GM23338 (cell line): ENCODE measurements at regions not wholly inside any gene's neighbourhood (a gene's known extent, or its start where the extent isn't known, plus 50 kb on each side); places are given as distances from the start of the nearest gene placed in this dataset.

Experiments used
- ATAC-seq: fragments of 200-7000 bp; cut with Tn5 transposase; 3 replicates; pipeline ENCODE4 v1.9.1; 2020
- DNase-seq: peaks from one replicate; pipeline ENCODE4 v3.0.0-alpha.2; 2015; ENCODE audit warnings: low spot score
- H2AFZ ChIP-seq: fragments of 200-600 bp; sonication (generic); 2 replicates; pipeline ENCODE4 v1.8.0; 2016; ENCODE audit warnings: antibody characterized with exemption, mild to moderate bottlenecking, moderate library complexity
- H3F3A ChIP-seq: fragments of 200-600 bp; sonication (generic); replicated peaks from 2 replicates; pipeline ENCODE4 v1.8.0; 2017; ENCODE audit warnings: antibody characterized with exemption, mixed run types, low read depth
- H3K27ac ChIP-seq: fragments of 200-600 bp; sonication (generic); 2 replicates; pipeline ENCODE4 v1.6.1; 2016; ENCODE audit warnings: low read depth
- H3K27me3 ChIP-seq: fragments of 200-600 bp; sonication (generic); 2 replicates; pipeline ENCODE4 v1.8.0; 2016; ENCODE audit warnings: mild to moderate bottlenecking, mixed run types, moderate library complexity; ENCODE audit not compliant: insufficient read depth
- H3K36me3 ChIP-seq: fragments of 200-600 bp; sonication (generic); 2 replicates; pipeline ENCODE4 v1.8.0; 2016; ENCODE audit warnings: mild to moderate bottlenecking; ENCODE audit not compliant: insufficient read depth
- H3K4me1 ChIP-seq: fragments of 200-600 bp; sonication (generic); 2 replicates; pipeline ENCODE4 v1.8.0; 2016; ENCODE audit warnings: mild to moderate bottlenecking, moderate library complexity; ENCODE audit not compliant: insufficient read depth
- H3K4me2 ChIP-seq: fragments of 200-600 bp; sonication (generic); 2 replicates; pipeline ENCODE4 v1.7.1; 2017; ENCODE audit warnings: mixed run types
- H3K4me3 ChIP-seq: fragments of 200-600 bp; sonication (generic); 2 replicates; pipeline ENCODE4 v1.6.1; 2016; ENCODE audit warnings: mixed run types
- H3K79me2 ChIP-seq: fragments of 200-600 bp; sonication (generic); replicated peaks from 2 replicates; pipeline ENCODE4 v1.8.0; 2017; ENCODE audit warnings: mild to moderate bottlenecking; ENCODE audit not compliant: insufficient read depth
- H3K9me2 ChIP-seq: fragments of 200-600 bp; sonication (generic); 2 replicates; pipeline ENCODE4 v1.8.0; 2017; ENCODE audit not compliant: insufficient read depth
- H4K20me1 ChIP-seq: fragments of 200-600 bp; sonication (generic); replicated peaks from 2 replicates; pipeline ENCODE4 v1.8.0; 2017; ENCODE audit warnings: mild to moderate bottlenecking; ENCODE audit not compliant: insufficient read depth
- H3K27ac Mint-ChIP-seq: 2 replicates; pipeline ENCODE4 v1.8.0; 2020; ENCODE audit warnings: inconsistent platforms, mild to moderate bottlenecking, moderate library complexity, mixed read lengths
- H3K27me3 Mint-ChIP-seq: 3 replicates; pipeline ENCODE4 v1.8.0; 2022; ENCODE audit warnings: low read depth, mild to moderate bottlenecking, moderate library complexity, mixed read lengths, inconsistent platforms; ENCODE audit not compliant: insufficient read depth, poor library complexity
- H3K36me3 Mint-ChIP-seq: 3 replicates; pipeline ENCODE4 v1.8.0; 2021; ENCODE audit warnings: low read depth, mild to moderate bottlenecking, inconsistent platforms, moderate library complexity, mixed read lengths
- H3K4me1 Mint-ChIP-seq: 3 replicates; pipeline ENCODE4 v1.8.0; 2020; ENCODE audit warnings: mild to moderate bottlenecking, inconsistent platforms, mixed read lengths
- H3K4me3 Mint-ChIP-seq: 3 replicates; pipeline ENCODE4 v1.8.0; 2021; ENCODE audit warnings: moderate library complexity, mild to moderate bottlenecking, inconsistent platforms, mixed read lengths
- H3K9me3 Mint-ChIP-seq: 3 replicates; pipeline ENCODE4 v1.8.0; 2020; ENCODE audit warnings: moderate library complexity, mild to moderate bottlenecking, inconsistent platforms, mixed read lengths
- CREB1 ChIP-seq: fragments of 250-450 bp; sonication (Bioruptor Pico); IDR thresholded peaks from 2 replicates; pipeline ENCODE4 v1.5.0; 2020; ENCODE audit warnings: low read depth, mild to moderate bottlenecking, moderate library complexity
- EZH2 ChIP-seq: fragments of 200-600 bp; sonication (generic); IDR thresholded peaks from one replicate; pipeline ENCODE4 v1.8.0; 2017; ENCODE audit warnings: antibody characterized with exemption, mild to moderate bottlenecking, low read depth; ENCODE audit not compliant: unreplicated experiment
- EZH2phosphoT487 ChIP-seq: fragments of 200-600 bp; sonication (generic); IDR thresholded peaks from one replicate; pipeline ENCODE4 v1.8.1; 2018; ENCODE audit warnings: antibody characterized with exemption; ENCODE audit not compliant: unreplicated experiment
- JUNB ChIP-seq: IDR thresholded peaks from one replicate; pipeline ENCODE4 v1.6.1; 2016; ENCODE audit warnings: antibody characterized with exemption; ENCODE audit not compliant: unreplicated experiment
- NANOG ChIP-seq: IDR thresholded peaks from 2 replicates; pipeline ENCODE4 v1.6.1; 2016; ENCODE audit warnings: antibody characterized with exemption, borderline replicate concordance
- POLR2AphosphoS5 ChIP-seq: IDR thresholded peaks from 2 replicates; pipeline ENCODE4 v1.6.1; 2016; ENCODE audit warnings: antibody characterized with exemption, low read depth
- STAT1 ChIP-seq: IDR thresholded peaks from one replicate; pipeline ENCODE4 v1.6.1; 2016; ENCODE audit warnings: antibody characterized with exemption; ENCODE audit not compliant: unreplicated experiment
- ZNF114 ChIP-seq: fragments of 250-450 bp; sonication (Bioruptor Pico); IDR thresholded peaks from 2 replicates; pipeline ENCODE4 v1.5.0; 2020; ENCODE audit warnings: mild to moderate bottlenecking, moderate library complexity
- ZNF331 ChIP-seq: fragments of 250-450 bp; sonication (Bioruptor Pico); IDR thresholded peaks from 2 replicates; pipeline ENCODE4 v1.5.0; 2020; ENCODE audit warnings: low read depth, mild to moderate bottlenecking, moderate library complexity
- TF ChIP-seq, protein P1 (sequence below), 2 experiments: fragments of 200-600 bp in 1 of 2; sonication (generic) in 1 of 2; conservative IDR thresholded peaks; 2 replicates each; pipeline versions ENCODE4 v1.5.1 to v1.6.1; 2016 to 2017; ENCODE audit warnings: antibody characterized with exemption in 2 of 2, low read depth in 2 of 2, mild to moderate bottlenecking in 2 of 2, moderate library complexity in 1 of 2
- TF ChIP-seq, protein P2 (sequence below): IDR thresholded peaks from 2 replicates; pipeline ENCODE4 v1.6.1; 2016; ENCODE audit warnings: antibody characterized with exemption
- TF ChIP-seq, protein P3 (sequence below): IDR thresholded peaks from one replicate; pipeline ENCODE4 v1.6.1; 2018; ENCODE audit warnings: antibody characterized with exemption; ENCODE audit not compliant: unreplicated experiment
- TF ChIP-seq, protein P4 (sequence below): fragments of 250-450 bp; sonication (Bioruptor Pico); IDR thresholded peaks from 2 replicates; pipeline ENCODE4 v1.5.0; 2020; ENCODE audit warnings: mild to moderate bottlenecking, moderate library complexity

DNA sequence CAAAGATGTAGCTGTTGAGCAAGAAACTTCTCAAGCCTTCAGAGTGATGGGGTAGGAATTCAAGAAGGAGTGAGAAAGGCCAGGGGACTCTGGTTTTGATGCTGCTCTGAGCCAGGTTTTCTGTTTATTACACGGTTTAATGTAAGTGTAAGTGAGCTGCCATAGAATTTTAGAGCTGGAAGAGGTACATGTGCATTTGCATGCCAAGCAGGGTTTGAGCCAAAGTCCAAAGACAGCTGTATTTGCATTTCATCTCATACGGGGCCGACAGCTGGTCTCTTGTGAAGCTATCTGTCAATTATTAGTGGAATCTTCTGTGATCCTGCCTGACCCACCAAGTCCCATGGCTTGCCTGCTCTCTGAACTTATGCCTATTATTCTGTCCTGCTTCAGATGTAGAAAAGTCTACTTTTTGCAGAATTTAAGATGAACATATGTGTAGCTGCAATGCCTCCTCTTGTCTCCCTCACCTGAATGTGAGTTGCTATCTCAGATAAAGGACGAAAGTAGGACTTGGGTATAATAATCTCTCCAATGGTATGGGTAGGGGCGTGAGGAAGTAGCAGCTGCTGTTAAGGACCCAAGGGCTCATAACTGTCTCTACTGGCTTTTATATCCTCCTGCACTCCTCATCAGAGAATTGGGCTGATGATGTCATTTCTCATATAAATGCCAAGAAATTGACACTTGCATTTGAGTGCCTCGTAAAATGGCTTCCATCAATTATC, 160.0 kb downstream of the SQOR start:
- H3K4me2 ChIP-seq, result no peak overlapping the region
- DNase-seq (no peak), ATAC-seq (no peak)
- H3K36me3 ChIP-seq, result no peaks in the 10 kb centered on the region
- H2AFZ ChIP-seq, result no peak overlapping the region
- no peaks in the 10 kb centered on the region; the same call in 2 of the 3 replicates for H3K4me1 Mint-ChIP-seq
- H3K4me3 ChIP-seq, result no peak overlapping the region
- peaks cover 8% of the 10 kb centered on the region; the same call in 1 of the 3 replicates for H3K36me3 Mint-ChIP-seq
- H3K9me2 ChIP-seq, result no peaks in the 10 kb centered on the region
- H3K9me3 Mint-ChIP-seq, result peaks cover 85% of the 10 kb centered on the region
- peaks cover 1% of the 10 kb centered on the region for H3K27me3 Mint-ChIP-seq
- H4K20me1 ChIP-seq, result no peaks in the 10 kb centered on the region
- no peaks in the 10 kb centered on the region for H3K27me3 ChIP-seq
- H3K4me3 Mint-ChIP-seq, result no peak overlapping the region
- TF ChIP-seq EZH2phosphoT487, result no peak
- TF ChIP-seq ZNF114 (CRISPR knock-in tag), result no peak
- TF ChIP-seq CREB1 (CRISPR knock-in tag), result no peak
- no peak for TF ChIP-seq ZNF331 (CRISPR knock-in tag)
- TF ChIP-seq, protein P1, sequence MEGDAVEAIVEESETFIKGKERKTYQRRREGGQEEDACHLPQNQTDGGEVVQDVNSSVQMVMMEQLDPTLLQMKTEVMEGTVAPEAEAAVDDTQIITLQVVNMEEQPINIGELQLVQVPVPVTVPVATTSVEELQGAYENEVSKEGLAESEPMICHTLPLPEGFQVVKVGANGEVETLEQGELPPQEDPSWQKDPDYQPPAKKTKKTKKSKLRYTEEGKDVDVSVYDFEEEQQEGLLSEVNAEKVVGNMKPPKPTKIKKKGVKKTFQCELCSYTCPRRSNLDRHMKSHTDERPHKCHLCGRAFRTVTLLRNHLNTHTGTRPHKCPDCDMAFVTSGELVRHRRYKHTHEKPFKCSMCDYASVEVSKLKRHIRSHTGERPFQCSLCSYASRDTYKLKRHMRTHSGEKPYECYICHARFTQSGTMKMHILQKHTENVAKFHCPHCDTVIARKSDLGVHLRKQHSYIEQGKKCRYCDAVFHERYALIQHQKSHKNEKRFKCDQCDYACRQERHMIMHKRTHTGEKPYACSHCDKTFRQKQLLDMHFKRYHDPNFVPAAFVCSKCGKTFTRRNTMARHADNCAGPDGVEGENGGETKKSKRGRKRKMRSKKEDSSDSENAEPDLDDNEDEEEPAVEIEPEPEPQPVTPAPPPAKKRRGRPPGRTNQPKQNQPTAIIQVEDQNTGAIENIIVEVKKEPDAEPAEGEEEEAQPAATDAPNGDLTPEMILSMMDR (conservative IDR thresholded peaks at IDR 0.05; ENCODE audit: low read depth in 2 of 2), result no peak
- no peak for TF ChIP-seq EZH2
- no peak for TF ChIP-seq NANOG
- no peak for TF ChIP-seq STAT1
- TF ChIP-seq, protein P2, sequence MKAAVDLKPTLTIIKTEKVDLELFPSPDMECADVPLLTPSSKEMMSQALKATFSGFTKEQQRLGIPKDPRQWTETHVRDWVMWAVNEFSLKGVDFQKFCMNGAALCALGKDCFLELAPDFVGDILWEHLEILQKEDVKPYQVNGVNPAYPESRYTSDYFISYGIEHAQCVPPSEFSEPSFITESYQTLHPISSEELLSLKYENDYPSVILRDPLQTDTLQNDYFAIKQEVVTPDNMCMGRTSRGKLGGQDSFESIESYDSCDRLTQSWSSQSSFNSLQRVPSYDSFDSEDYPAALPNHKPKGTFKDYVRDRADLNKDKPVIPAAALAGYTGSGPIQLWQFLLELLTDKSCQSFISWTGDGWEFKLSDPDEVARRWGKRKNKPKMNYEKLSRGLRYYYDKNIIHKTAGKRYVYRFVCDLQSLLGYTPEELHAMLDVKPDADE, result no peak
- TF ChIP-seq, protein P3, sequence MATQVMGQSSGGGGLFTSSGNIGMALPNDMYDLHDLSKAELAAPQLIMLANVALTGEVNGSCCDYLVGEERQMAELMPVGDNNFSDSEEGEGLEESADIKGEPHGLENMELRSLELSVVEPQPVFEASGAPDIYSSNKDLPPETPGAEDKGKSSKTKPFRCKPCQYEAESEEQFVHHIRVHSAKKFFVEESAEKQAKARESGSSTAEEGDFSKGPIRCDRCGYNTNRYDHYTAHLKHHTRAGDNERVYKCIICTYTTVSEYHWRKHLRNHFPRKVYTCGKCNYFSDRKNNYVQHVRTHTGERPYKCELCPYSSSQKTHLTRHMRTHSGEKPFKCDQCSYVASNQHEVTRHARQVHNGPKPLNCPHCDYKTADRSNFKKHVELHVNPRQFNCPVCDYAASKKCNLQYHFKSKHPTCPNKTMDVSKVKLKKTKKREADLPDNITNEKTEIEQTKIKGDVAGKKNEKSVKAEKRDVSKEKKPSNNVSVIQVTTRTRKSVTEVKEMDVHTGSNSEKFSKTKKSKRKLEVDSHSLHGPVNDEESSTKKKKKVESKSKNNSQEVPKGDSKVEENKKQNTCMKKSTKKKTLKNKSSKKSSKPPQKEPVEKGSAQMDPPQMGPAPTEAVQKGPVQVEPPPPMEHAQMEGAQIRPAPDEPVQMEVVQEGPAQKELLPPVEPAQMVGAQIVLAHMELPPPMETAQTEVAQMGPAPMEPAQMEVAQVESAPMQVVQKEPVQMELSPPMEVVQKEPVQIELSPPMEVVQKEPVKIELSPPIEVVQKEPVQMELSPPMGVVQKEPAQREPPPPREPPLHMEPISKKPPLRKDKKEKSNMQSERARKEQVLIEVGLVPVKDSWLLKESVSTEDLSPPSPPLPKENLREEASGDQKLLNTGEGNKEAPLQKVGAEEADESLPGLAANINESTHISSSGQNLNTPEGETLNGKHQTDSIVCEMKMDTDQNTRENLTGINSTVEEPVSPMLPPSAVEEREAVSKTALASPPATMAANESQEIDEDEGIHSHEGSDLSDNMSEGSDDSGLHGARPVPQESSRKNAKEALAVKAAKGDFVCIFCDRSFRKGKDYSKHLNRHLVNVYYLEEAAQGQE, result no peak
- TF ChIP-seq JUNB, result no peak
- TF ChIP-seq POLR2AphosphoS5, result no peak
- TF ChIP-seq, protein P4, sequence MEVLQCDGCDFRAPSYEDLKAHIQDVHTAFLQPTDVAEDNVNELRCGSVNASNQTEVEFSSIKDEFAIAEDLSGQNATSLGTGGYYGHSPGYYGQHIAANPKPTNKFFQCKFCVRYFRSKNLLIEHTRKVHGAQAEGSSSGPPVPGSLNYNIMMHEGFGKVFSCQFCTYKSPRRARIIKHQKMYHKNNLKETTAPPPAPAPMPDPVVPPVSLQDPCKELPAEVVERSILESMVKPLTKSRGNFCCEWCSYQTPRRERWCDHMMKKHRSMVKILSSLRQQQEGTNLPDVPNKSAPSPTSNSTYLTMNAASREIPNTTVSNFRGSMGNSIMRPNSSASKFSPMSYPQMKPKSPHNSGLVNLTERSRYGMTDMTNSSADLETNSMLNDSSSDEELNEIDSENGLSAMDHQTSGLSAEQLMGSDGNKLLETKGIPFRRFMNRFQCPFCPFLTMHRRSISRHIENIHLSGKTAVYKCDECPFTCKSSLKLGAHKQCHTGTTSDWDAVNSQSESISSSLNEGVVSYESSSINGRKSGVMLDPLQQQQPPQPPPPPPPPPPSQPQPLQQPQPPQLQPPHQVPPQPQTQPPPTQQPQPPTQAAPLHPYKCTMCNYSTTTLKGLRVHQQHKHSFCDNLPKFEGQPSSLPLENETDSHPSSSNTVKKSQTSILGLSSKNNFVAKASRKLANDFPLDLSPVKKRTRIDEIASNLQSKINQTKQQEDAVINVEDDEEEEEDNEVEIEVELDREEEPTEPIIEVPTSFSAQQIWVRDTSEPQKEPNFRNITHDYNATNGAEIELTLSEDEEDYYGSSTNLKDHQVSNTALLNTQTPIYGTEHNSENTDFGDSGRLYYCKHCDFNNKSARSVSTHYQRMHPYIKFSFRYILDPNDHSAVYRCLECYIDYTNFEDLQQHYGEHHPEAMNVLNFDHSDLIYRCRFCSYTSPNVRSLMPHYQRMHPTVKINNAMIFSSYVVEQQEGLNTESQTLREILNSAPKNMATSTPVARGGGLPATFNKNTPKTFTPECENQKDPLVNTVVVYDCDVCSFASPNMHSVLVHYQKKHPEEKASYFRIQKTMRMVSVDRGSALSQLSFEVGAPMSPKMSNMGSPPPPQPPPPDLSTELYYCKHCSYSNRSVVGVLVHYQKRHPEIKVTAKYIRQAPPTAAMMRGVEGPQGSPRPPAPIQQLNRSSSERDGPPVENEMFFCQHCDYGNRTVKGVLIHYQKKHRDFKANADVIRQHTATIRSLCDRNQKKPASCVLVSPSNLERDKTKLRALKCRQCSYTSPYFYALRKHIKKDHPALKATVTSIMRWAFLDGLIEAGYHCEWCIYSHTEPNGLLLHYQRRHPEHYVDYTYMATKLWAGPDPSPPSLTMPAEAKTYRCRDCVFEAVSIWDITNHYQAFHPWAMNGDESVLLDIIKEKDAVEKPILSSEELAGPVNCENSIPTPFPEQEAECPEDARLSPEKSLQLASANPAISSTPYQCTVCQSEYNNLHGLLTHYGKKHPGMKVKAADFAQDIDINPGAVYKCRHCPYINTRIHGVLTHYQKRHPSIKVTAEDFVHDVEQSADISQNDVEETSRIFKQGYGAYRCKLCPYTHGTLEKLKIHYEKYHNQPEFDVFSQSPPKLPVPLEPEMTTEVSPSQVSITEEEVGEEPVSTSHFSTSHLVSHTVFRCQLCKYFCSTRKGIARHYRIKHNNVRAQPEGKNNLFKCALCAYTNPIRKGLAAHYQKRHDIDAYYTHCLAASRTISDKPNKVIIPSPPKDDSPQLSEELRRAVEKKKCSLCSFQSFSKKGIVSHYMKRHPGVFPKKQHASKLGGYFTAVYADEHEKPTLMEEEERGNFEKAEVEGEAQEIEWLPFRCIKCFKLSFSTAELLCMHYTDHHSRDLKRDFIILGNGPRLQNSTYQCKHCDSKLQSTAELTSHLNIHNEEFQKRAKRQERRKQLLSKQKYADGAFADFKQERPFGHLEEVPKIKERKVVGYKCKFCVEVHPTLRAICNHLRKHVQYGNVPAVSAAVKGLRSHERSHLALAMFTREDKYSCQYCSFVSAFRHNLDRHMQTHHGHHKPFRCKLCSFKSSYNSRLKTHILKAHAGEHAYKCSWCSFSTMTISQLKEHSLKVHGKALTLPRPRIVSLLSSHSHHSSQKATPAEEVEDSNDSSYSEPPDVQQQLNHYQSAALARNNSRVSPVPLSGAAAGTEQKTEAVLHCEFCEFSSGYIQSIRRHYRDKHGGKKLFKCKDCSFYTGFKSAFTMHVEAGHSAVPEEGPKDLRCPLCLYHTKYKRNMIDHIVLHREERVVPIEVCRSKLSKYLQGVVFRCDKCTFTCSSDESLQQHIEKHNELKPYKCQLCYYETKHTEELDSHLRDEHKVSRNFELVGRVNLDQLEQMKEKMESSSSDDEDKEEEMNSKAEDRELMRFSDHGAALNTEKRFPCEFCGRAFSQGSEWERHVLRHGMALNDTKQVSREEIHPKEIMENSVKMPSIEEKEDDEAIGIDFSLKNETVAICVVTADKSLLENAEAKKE (CRISPR knock-in tag), result no peak
- no peaks in the 10 kb centered on the region for H3F3A ChIP-seq
- no peak overlapping the region for H3K27ac Mint-ChIP-seq
- H3K4me1 ChIP-seq, result no peaks in the 10 kb centered on the region
- no peaks in the 10 kb centered on the region for H3K79me2 ChIP-seq
- no peak overlapping the region for H3K27ac ChIP-seq
